Peyer's patch (tissue), 4 donors: ENCODE measurements at regions not wholly inside any gene's neighbourhood (a gene's known extent, or its start where the extent isn't known, plus 50 kb on each side); places are given as distances from the start of the nearest gene placed in this dataset.

Experiments
- DNase-seq, 3 donors: peaks; one replicate each; pipeline ENCODE4 v3.0.0-alpha.2; 2017 to 2019
- H3K27ac ChIP-seq, 4 donors: fragments of 200-600 bp; sonication (generic); one replicate each; pipeline ENCODE4 v1.5.1; 2016 to 2019
- H3K27me3 ChIP-seq, 2 donors: fragments of 200-600 bp; sonication (generic); one replicate each; pipeline ENCODE4 v1.5.1; 2019
- H3K36me3 ChIP-seq, 3 donors: fragments of 200-600 bp; sonication (generic); one replicate each; pipeline ENCODE4 v1.5.1; 2016 to 2019
- H3K4me1 ChIP-seq, 4 donors: fragments of 200-600 bp; sonication (generic); one replicate each; pipeline ENCODE4 v1.5.1; 2016 to 2019
- H3K4me3 ChIP-seq, 4 donors: fragments of 200-600 bp; sonication (generic); 1 replicate in 3 of 4; 2 replicates in 1 of 4; pipeline ENCODE4 v1.5.1; 2016 to 2019; ENCODE audit warnings: mild to moderate bottlenecking in 1 of 4
- H3K9me3 ChIP-seq, 4 donors: fragments of 200-600 bp; sonication (generic); one replicate each; pipeline ENCODE4 v1.5.1; 2016 to 2019; ENCODE audit warnings: mild to moderate bottlenecking in 1 of 4
- POLR2A ChIP-seq, 2 donors: fragments of 450-650 bp; IDR thresholded peaks; one replicate each; pipeline ENCODE4 v1.5.1; 2017; ENCODE audit warnings: antibody characterized with exemption in 2 of 2, mild to moderate bottlenecking in 2 of 2, moderate library complexity in 2 of 2
- TF ChIP-seq, protein P1 (sequence below), 6 experiments: fragments of 450-650 bp in 4 of 6; fragments of 200-600 bp in 2 of 6; sonication (generic) in 1 of 6; IDR thresholded peaks; one replicate each; pipeline ENCODE4 v1.5.1; 2017 to 2019; ENCODE audit warnings: antibody characterized with exemption in 6 of 6, mild to moderate bottlenecking in 3 of 6, moderate library complexity in 1 of 6

DNA sequence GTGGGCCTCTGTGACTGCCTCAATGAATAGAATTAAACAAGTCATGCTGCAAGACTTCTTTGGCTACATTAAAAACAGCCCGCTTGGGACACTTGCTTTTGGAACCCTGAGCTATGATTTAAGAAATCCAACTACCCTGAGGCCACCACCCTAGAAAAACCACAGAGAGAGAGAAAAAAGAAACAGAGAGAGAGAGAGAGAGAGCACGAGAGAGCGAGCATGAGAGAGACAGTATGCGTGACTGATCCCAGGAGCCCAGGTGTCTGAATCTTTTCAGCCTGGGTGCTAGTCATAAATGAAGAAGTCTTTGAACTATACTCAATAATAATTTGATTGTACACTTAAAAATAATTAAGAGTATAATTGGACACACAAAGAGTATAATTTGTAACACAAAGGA lies 123.1 kb upstream of the FREM1 start:
- DNase-seq, result no peak
- Histone ChIP-seq H3K36me3 (no peaks in the 10 kb centered on the region), H3K4me3 (no peak overlapping the region), H3K27me3 (no peaks in the 10 kb centered on the region), H3K4me1 (no peaks in the 10 kb centered on the region), H3K9me3 (no peaks in the 10 kb centered on the region), H3K27ac (no peak overlapping the region)
- TF ChIP-seq, protein P1, sequence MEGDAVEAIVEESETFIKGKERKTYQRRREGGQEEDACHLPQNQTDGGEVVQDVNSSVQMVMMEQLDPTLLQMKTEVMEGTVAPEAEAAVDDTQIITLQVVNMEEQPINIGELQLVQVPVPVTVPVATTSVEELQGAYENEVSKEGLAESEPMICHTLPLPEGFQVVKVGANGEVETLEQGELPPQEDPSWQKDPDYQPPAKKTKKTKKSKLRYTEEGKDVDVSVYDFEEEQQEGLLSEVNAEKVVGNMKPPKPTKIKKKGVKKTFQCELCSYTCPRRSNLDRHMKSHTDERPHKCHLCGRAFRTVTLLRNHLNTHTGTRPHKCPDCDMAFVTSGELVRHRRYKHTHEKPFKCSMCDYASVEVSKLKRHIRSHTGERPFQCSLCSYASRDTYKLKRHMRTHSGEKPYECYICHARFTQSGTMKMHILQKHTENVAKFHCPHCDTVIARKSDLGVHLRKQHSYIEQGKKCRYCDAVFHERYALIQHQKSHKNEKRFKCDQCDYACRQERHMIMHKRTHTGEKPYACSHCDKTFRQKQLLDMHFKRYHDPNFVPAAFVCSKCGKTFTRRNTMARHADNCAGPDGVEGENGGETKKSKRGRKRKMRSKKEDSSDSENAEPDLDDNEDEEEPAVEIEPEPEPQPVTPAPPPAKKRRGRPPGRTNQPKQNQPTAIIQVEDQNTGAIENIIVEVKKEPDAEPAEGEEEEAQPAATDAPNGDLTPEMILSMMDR (IDR thresholded peaks at IDR 0.05), result no peak
- no peak for TF ChIP-seq POLR2A (IDR thresholded peaks at IDR 0.05)

DNA sequence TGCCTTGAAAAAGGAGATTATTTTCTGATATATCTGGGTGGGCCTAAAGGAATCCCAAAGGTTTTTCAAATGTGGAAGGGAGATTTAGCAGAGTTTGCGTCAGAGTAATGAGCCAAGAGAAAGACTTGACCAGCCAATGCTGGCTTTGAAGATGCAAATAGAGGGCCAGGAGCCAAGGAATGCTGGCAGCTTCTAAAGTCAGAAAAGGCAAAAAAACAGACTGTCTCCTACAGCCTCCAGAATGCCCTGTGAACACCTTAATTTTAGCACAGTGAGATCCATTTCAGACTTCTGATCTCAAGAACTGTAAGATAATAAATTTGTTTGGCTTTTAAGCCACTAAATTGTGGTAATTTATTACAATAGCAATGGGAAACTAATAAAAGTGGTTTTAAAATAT lies 122.6 kb upstream of the FREM1 start:
- H3K4me1 ChIP-seq, result no peaks in the 10 kb centered on the region
- H3K4me3 ChIP-seq, result no peak overlapping the region
- no peak overlapping the region for H3K27ac ChIP-seq
- H3K36me3 ChIP-seq, result no peaks in the 10 kb centered on the region
- no peaks in the 10 kb centered on the region for H3K9me3 ChIP-seq
- no peak for TF ChIP-seq POLR2A (IDR thresholded peaks at IDR 0.05)
- TF ChIP-seq, protein P1 (IDR thresholded peaks at IDR 0.05), result no peak
- H3K27me3 ChIP-seq, result no peaks in the 10 kb centered on the region
- DNase-seq, result no peak

DNA sequence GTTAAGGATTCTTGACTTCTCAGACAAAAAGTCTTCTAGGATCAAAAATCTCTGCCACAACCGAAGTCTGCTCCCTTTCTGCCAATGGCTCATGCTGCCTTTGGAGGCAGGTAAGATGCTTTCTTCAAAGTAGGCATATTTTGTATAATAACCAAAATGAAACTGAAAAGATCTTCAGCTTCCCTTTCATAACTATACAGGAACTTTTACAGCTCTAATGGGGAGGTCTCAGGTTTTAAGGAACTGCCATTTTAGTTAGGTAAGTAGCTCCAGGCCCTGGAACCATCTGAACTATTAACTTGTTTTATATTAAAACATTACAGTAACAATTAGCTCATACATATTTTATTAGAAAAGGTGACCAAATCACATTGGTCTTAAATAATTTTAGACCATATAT lies 110.9 kb upstream of the FREM1 start:
- H3K4me3 ChIP-seq, result no peak overlapping the region
- DNase-seq, result no peak
- no peak for TF ChIP-seq POLR2A (IDR thresholded peaks at IDR 0.05)
- TF ChIP-seq, protein P1 (IDR thresholded peaks at IDR 0.05), result no peak
- H3K36me3 ChIP-seq, result no peaks in the 10 kb centered on the region
- H3K27me3 ChIP-seq, result no peaks in the 10 kb centered on the region
- H3K27ac ChIP-seq, result no peak overlapping the region
- no peaks in the 10 kb centered on the region for H3K4me1 ChIP-seq
- H3K9me3 ChIP-seq, result no peaks in the 10 kb centered on the region

DNA sequence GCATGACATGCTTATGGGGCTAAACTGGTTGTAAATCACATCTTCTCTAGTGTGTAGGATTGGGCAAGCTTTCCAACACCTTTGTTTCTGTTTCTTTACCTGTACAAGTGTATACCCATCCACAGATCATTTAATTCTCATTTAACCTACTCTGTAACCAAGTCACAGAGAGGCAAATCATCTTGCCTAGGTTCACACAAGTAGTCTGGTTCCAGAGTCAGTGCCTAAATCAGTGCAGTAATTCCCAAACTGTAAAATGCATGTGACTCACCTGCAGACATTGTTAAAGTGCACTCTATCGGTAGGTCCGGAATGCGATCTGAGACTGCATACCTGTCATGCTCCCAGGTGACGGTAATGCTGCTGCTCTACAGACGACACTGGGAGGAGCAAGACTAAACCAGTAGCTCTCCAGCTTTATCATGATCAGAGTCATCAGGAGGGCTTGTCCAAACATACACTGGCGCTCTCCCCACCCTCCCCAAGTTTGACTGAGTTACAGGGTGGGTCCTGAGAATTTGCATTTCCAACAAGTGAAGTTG lies 107.9 kb upstream of the FREM1 start:
- no peak overlapping the region for H3K27ac ChIP-seq
- H3K4me1 ChIP-seq, result no peaks in the 10 kb centered on the region
- H3K36me3 ChIP-seq, result no peaks in the 10 kb centered on the region
- H3K27me3 ChIP-seq, result no peaks in the 10 kb centered on the region
- DNase-seq, result no peak
- no peak for TF ChIP-seq POLR2A (IDR thresholded peaks at IDR 0.05)
- TF ChIP-seq, protein P1 (IDR thresholded peaks at IDR 0.05), result peak in 1 of 6 experiments; percentile 2
- H3K4me3 ChIP-seq, result no peak overlapping the region
- H3K9me3 ChIP-seq, result no peaks in the 10 kb centered on the region

DNA sequence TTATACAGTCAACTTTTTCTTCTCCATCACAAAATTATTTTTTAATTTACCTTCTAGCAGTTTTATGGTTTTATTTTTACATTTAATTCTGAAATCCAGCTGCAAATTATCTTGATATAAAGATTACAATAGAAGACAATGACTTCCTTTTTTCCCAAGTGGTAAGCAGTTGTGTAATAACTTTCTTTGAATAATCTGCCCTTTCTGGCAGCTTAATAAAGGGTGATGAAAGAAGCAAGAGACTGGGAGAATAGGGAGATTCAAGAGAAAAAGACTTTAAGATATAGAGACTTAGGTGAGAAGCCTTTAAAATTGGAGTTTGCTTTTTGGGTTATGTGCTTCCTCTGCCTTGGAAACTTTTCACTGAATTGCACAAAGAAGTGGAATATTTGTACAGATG lies 100.4 kb upstream of the FREM1 start:
- H3K36me3 ChIP-seq, result no peaks in the 10 kb centered on the region
- H3K27me3 ChIP-seq, result no peaks in the 10 kb centered on the region
- no peak for DNase-seq
- no peaks in the 10 kb centered on the region for H3K4me1 ChIP-seq
- H3K27ac ChIP-seq, result no peak overlapping the region
- no peaks in the 10 kb centered on the region for H3K9me3 ChIP-seq
- no peak overlapping the region for H3K4me3 ChIP-seq
- TF ChIP-seq, protein P1 (IDR thresholded peaks at IDR 0.05), result no peak
- no peak for TF ChIP-seq POLR2A (IDR thresholded peaks at IDR 0.05)

DNA sequence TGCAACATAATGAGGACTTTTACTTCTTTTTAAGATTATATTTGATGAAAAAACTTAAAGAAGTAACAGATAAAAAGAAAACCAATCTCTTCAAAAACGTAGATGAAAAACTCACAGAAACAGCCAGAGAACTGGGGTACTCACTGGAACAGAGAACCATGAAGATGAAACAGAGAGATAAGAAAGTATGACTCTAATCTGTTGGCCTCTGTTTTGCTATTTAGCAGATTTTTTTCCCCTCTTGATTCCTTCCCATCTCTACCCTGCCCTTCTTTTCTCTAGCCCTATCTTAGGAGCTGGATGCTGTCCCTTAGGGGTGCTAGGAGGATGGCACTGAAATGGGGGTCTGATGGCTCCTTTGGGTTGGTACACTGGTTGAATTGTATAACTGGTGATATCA lies 97.5 kb upstream of the FREM1 start:
- Histone ChIP-seq H3K36me3 (no peaks in the 10 kb centered on the region), H3K4me1 (no peaks in the 10 kb centered on the region), H3K27ac (no peak overlapping the region), H3K9me3 (no peaks in the 10 kb centered on the region), H3K27me3 (no peaks in the 10 kb centered on the region), H3K4me3 (no peak overlapping the region)
- TF ChIP-seq, protein P1 (IDR thresholded peaks at IDR 0.05), result no peak
- no peak for TF ChIP-seq POLR2A (IDR thresholded peaks at IDR 0.05)
- no peak for DNase-seq
